ENCODE measurements at regions not wholly inside any gene's neighbourhood (a gene's known extent, or its start where the extent isn't known, plus 50 kb on each side); places are given as distances from the start of the nearest gene placed in this dataset.

GRCh38 chr13:58531614-58532013 is 900.1 kb downstream of the PCDH17 start:
- WGBS: 92% methylated on average over 4 of the region's 4 CpGs
- H3K27ac ChIP-seq (ENCODE audit: low read depth in 1 of 2, low read length in 1 of 2): no peak overlapping the region
- no peaks in the 10 kb centered on the region for H3K27me3 ChIP-seq (ENCODE audit: control insufficient read depth in 2 of 2, insufficient read depth in 1 of 2, low read length in 1 of 2)
- no peak for DNase-seq (ENCODE audit: low read depth in 6 of 9, low spot score in 9 of 9)
- H3K4me3 ChIP-seq (ENCODE audit: low read length in 2 of 2): no peak overlapping the region
- no peaks in the 10 kb centered on the region for H3K36me3 ChIP-seq (ENCODE audit: control insufficient read depth in 2 of 2, insufficient read depth in 2 of 2, low read length in 1 of 2)
- H3K4me1 ChIP-seq (ENCODE audit: control insufficient read depth in 2 of 2, insufficient read depth in 2 of 2, low read length in 2 of 2): no peaks in the 10 kb centered on the region
- no peaks in the 10 kb centered on the region for H3K9me3 ChIP-seq (ENCODE audit: control insufficient read depth in 2 of 2, insufficient read depth in 1 of 2, low read length in 1 of 2)

GRCh38 chr13:58542530-58542929 is 911.0 kb downstream of the PCDH17 start:
- no peak overlapping the region for H3K27ac ChIP-seq (ENCODE audit: low read depth in 1 of 2, low read length in 1 of 2)
- no peaks in the 10 kb centered on the region for H3K9me3 ChIP-seq (ENCODE audit: control insufficient read depth in 2 of 2, insufficient read depth in 1 of 2, low read length in 1 of 2)
- no peaks in the 10 kb centered on the region for H3K27me3 ChIP-seq (ENCODE audit: control insufficient read depth in 2 of 2, insufficient read depth in 1 of 2, low read length in 1 of 2)
- no peak overlapping the region for H3K4me3 ChIP-seq (ENCODE audit: low read length in 2 of 2)
- H3K4me1 ChIP-seq (ENCODE audit: control insufficient read depth in 2 of 2, insufficient read depth in 2 of 2, low read length in 2 of 2): no peaks in the 10 kb centered on the region
- H3K36me3 ChIP-seq (ENCODE audit: control insufficient read depth in 2 of 2, insufficient read depth in 2 of 2, low read length in 1 of 2): no peaks in the 10 kb centered on the region
- no peak for DNase-seq (ENCODE audit: low read depth in 6 of 9, low spot score in 9 of 9)

GRCh38 chr13:58547419-58547818 is 915.9 kb downstream of the PCDH17 start:
- 68% methylated on average over 1 of the region's 1 CpG for WGBS
- Histone ChIP-seq H3K27ac (ENCODE audit: low read depth in 1 of 2, low read length in 1 of 2) (no peak overlapping the region), H3K4me3 (ENCODE audit: low read length in 2 of 2) (no peak overlapping the region), H3K4me1 (ENCODE audit: control insufficient read depth in 2 of 2, insufficient read depth in 2 of 2, low read length in 2 of 2) (no peaks in the 10 kb centered on the region), H3K36me3 (ENCODE audit: control insufficient read depth in 2 of 2, insufficient read depth in 2 of 2, low read length in 1 of 2) (no peaks in the 10 kb centered on the region), H3K27me3 (ENCODE audit: control insufficient read depth in 2 of 2, insufficient read depth in 1 of 2, low read length in 1 of 2) (no peaks in the 10 kb centered on the region), H3K9me3 (ENCODE audit: control insufficient read depth in 2 of 2, insufficient read depth in 1 of 2, low read length in 1 of 2) (no peaks in the 10 kb centered on the region)
- peak in 1 of 9 donors; percentile 0 for DNase-seq (ENCODE audit: low read depth in 6 of 9, low spot score in 9 of 9)

GRCh38 chr13:58566176-58566575 is 934.6 kb downstream of the PCDH17 start:
- DNase-seq (ENCODE audit: low read depth in 6 of 9, low spot score in 9 of 9): no peak
- no peaks in the 10 kb centered on the region for H3K4me1 ChIP-seq (ENCODE audit: control insufficient read depth in 2 of 2, insufficient read depth in 2 of 2, low read length in 2 of 2)
- no peak overlapping the region for H3K27ac ChIP-seq (ENCODE audit: low read depth in 1 of 2, low read length in 1 of 2)
- no peaks in the 10 kb centered on the region for H3K36me3 ChIP-seq (ENCODE audit: control insufficient read depth in 2 of 2, insufficient read depth in 2 of 2, low read length in 1 of 2)
- 70% methylated on average over 3 of the region's 3 CpGs for WGBS
- no peaks in the 10 kb centered on the region for H3K27me3 ChIP-seq (ENCODE audit: control insufficient read depth in 2 of 2, insufficient read depth in 1 of 2, low read length in 1 of 2)
- no peak overlapping the region for H3K4me3 ChIP-seq (ENCODE audit: low read length in 2 of 2)
- no peaks in the 10 kb centered on the region for H3K9me3 ChIP-seq (ENCODE audit: control insufficient read depth in 2 of 2, insufficient read depth in 1 of 2, low read length in 1 of 2)

- peaks cover 1 to 5% of the 10 kb centered on the region in 2 donors for H3K9me3 ChIP-seq (ENCODE audit: control insufficient read depth in 2 of 2, insufficient read depth in 1 of 2, low read length in 1 of 2)
- no peak overlapping the region for H3K4me3 ChIP-seq (ENCODE audit: low read length in 2 of 2)
- no peak overlapping the region for H3K27ac ChIP-seq (ENCODE audit: low read depth in 1 of 2, low read length in 1 of 2)
- no peaks in the 10 kb centered on the region for H3K27me3 ChIP-seq (ENCODE audit: control insufficient read depth in 2 of 2, insufficient read depth in 1 of 2, low read length in 1 of 2)
- no peaks in the 10 kb centered on the region for H3K36me3 ChIP-seq (ENCODE audit: control insufficient read depth in 2 of 2, insufficient read depth in 2 of 2, low read length in 1 of 2)
- H3K4me1 ChIP-seq (ENCODE audit: control insufficient read depth in 2 of 2, insufficient read depth in 2 of 2, low read length in 2 of 2): no peaks in the 10 kb centered on the region
- 41% methylated on average over 2 of the region's 2 CpGs for WGBS
- no peak for DNase-seq (ENCODE audit: low read depth in 6 of 9, low spot score in 9 of 9)
These were observed 942.2 kb downstream of the PCDH17 start for GRCh38 chr13:58573743-58574142.

- Histone ChIP-seq H3K27me3 (ENCODE audit: control insufficient read depth in 2 of 2, insufficient read depth in 1 of 2, low read length in 1 of 2) (no peaks in the 10 kb centered on the region), H3K4me1 (ENCODE audit: control insufficient read depth in 2 of 2, insufficient read depth in 2 of 2, low read length in 2 of 2) (no peaks in the 10 kb centered on the region), H3K27ac (ENCODE audit: low read depth in 1 of 2, low read length in 1 of 2) (no peak overlapping the region), H3K9me3 (ENCODE audit: control insufficient read depth in 2 of 2, insufficient read depth in 1 of 2, low read length in 1 of 2) (peaks cover 1 to 5% of the 10 kb centered on the region in 2 donors), H3K36me3 (ENCODE audit: control insufficient read depth in 2 of 2, insufficient read depth in 2 of 2, low read length in 1 of 2) (no peaks in the 10 kb centered on the region), H3K4me3 (ENCODE audit: low read length in 2 of 2) (no peak overlapping the region)
- DNase-seq (ENCODE audit: low read depth in 6 of 9, low spot score in 9 of 9): no peak
These were observed 943.2 kb downstream of the PCDH17 start for GRCh38 chr13:58574791-58575190.

GRCh38 chr13:58579468-58579867 is 947.9 kb downstream of the PCDH17 start:
- DNase-seq (ENCODE audit: low read depth in 6 of 9, low spot score in 9 of 9): no peak
- Histone ChIP-seq H3K36me3 (ENCODE audit: control insufficient read depth in 2 of 2, insufficient read depth in 2 of 2, low read length in 1 of 2) (no peaks in the 10 kb centered on the region), H3K4me3 (ENCODE audit: low read length in 2 of 2) (no peak overlapping the region), H3K9me3 (ENCODE audit: control insufficient read depth in 2 of 2, insufficient read depth in 1 of 2, low read length in 1 of 2) (peaks cover 0 to 5% of the 10 kb centered on the region in 2 donors), H3K27me3 (ENCODE audit: control insufficient read depth in 2 of 2, insufficient read depth in 1 of 2, low read length in 1 of 2) (no peaks in the 10 kb centered on the region), H3K4me1 (ENCODE audit: control insufficient read depth in 2 of 2, insufficient read depth in 2 of 2, low read length in 2 of 2) (no peaks in the 10 kb centered on the region), H3K27ac (ENCODE audit: low read depth in 1 of 2, low read length in 1 of 2) (no peak overlapping the region)
- WGBS: 79% methylated on average over 2 of the region's 2 CpGs

- no peaks in the 10 kb centered on the region for H3K4me1 ChIP-seq (ENCODE audit: control insufficient read depth in 2 of 2, insufficient read depth in 2 of 2, low read length in 2 of 2)
- no peaks in the 10 kb centered on the region for H3K36me3 ChIP-seq (ENCODE audit: control insufficient read depth in 2 of 2, insufficient read depth in 2 of 2, low read length in 1 of 2)
- H3K9me3 ChIP-seq (ENCODE audit: control insufficient read depth in 2 of 2, insufficient read depth in 1 of 2, low read length in 1 of 2): no peaks in the 10 kb centered on the region
- WGBS: 94% methylated on average over 1 of the region's 1 CpG
- no peak overlapping the region for H3K27ac ChIP-seq (ENCODE audit: low read depth in 1 of 2, low read length in 1 of 2)
- DNase-seq (ENCODE audit: low read depth in 6 of 9, low spot score in 9 of 9): no peak
- no peaks in the 10 kb centered on the region for H3K27me3 ChIP-seq (ENCODE audit: control insufficient read depth in 2 of 2, insufficient read depth in 1 of 2, low read length in 1 of 2)
- H3K4me3 ChIP-seq (ENCODE audit: low read length in 2 of 2): no peak overlapping the region
These were observed 952.4 kb downstream of the PCDH17 start for GRCh38 chr13:58583966-58584365.

GRCh38 chr13:58584610-58585009 is 953.1 kb downstream of the PCDH17 start:
- Histone ChIP-seq H3K36me3 (ENCODE audit: control insufficient read depth in 2 of 2, insufficient read depth in 2 of 2, low read length in 1 of 2) (no peaks in the 10 kb centered on the region), H3K27ac (ENCODE audit: low read depth in 1 of 2, low read length in 1 of 2) (no peak overlapping the region), H3K4me3 (ENCODE audit: low read length in 2 of 2) (no peak overlapping the region), H3K4me1 (ENCODE audit: control insufficient read depth in 2 of 2, insufficient read depth in 2 of 2, low read length in 2 of 2) (no peaks in the 10 kb centered on the region), H3K27me3 (ENCODE audit: control insufficient read depth in 2 of 2, insufficient read depth in 1 of 2, low read length in 1 of 2) (no peaks in the 10 kb centered on the region), H3K9me3 (ENCODE audit: control insufficient read depth in 2 of 2, insufficient read depth in 1 of 2, low read length in 1 of 2) (no peaks in the 10 kb centered on the region)
- DNase-seq (ENCODE audit: low read depth in 6 of 9, low spot score in 9 of 9): no peak
- 90% methylated on average over 2 of the region's 2 CpGs for WGBS

- 53% methylated on average over 2 of the region's 2 CpGs for WGBS
- Histone ChIP-seq H3K36me3 (ENCODE audit: control insufficient read depth in 2 of 2, insufficient read depth in 2 of 2, low read length in 1 of 2) (no peaks in the 10 kb centered on the region), H3K4me3 (ENCODE audit: low read length in 2 of 2) (no peak overlapping the region), H3K9me3 (ENCODE audit: control insufficient read depth in 2 of 2, insufficient read depth in 1 of 2, low read length in 1 of 2) (no peaks in the 10 kb centered on the region), H3K27ac (ENCODE audit: low read depth in 1 of 2, low read length in 1 of 2) (no peak overlapping the region), H3K4me1 (ENCODE audit: control insufficient read depth in 2 of 2, insufficient read depth in 2 of 2, low read length in 2 of 2) (no peaks in the 10 kb centered on the region), H3K27me3 (ENCODE audit: control insufficient read depth in 2 of 2, insufficient read depth in 1 of 2, low read length in 1 of 2) (no peaks in the 10 kb centered on the region)
- DNase-seq (ENCODE audit: low read depth in 6 of 9, low spot score in 9 of 9): no peak
These were observed 955.6 kb downstream of the PCDH17 start for GRCh38 chr13:58587183-58587582.

All from thymus (tissue), 11 donors.